HUES6 (cell line): ENCODE measurements at regions not wholly inside any gene's neighbourhood (a gene's known extent, or its start where the extent isn't known, plus 50 kb on each side); places are given as distances from the start of the nearest gene placed in this dataset.

Experiments
- H3K27ac ChIP-seq: 2 replicates; pipeline ENCODE4 v1.7.0; 2013; ENCODE audit warnings: low read depth, mild to moderate bottlenecking, low read length, inconsistent platforms
- H3K27me3 ChIP-seq: 2 replicates; pipeline ENCODE4 v1.6.1; 2013; ENCODE audit warnings: low read length; ENCODE audit not compliant: control insufficient read depth, insufficient read depth
- H3K36me3 ChIP-seq: 2 replicates; pipeline ENCODE4 v1.6.1; 2013; ENCODE audit warnings: low read length; ENCODE audit not compliant: control insufficient read depth, insufficient read depth
- H3K4me1 ChIP-seq: 2 replicates; pipeline ENCODE4 v1.6.1; 2013; ENCODE audit warnings: low read length; ENCODE audit not compliant: control insufficient read depth, insufficient read depth
- H3K4me3 ChIP-seq: 2 replicates; pipeline ENCODE4 v1.5.1; 2013; ENCODE audit warnings: low read depth, low read length
- H3K9ac ChIP-seq: one replicate; pipeline ENCODE4 v1.6.1; 2013; ENCODE audit warnings: mild to moderate bottlenecking, low read length
- H3K9me3 ChIP-seq: 2 replicates; pipeline ENCODE4 v1.6.1; 2013; ENCODE audit warnings: low read depth, low read length; ENCODE audit not compliant: control insufficient read depth, insufficient read depth

GRCh38 chr13:99617474-99618255, 116.4 kb downstream of the TM9SF2 start:
- Histone ChIP-seq H3K4me1 (peaks cover 12% of the 10 kb centered on the region), H3K27ac (no peak overlapping the region), H3K9me3 (no peaks in the 10 kb centered on the region), H3K27me3 (no peaks in the 10 kb centered on the region), H3K36me3 (no peaks in the 10 kb centered on the region), H3K9ac (no peak overlapping the region), H3K4me3 (no peak overlapping the region)

- no peak overlapping the region for H3K9ac ChIP-seq
These were observed 113.2 kb downstream of the TM9SF2 start for GRCh38 chr13:99614465-99614885.

More at GRCh38 chr13:99614465-99614885, 113.2 kb downstream of the TM9SF2 start:
- Histone ChIP-seq H3K27me3 (no peaks in the 10 kb centered on the region), H3K27ac (no peak overlapping the region), H3K9me3 (no peaks in the 10 kb centered on the region), H3K4me1 (peaks cover 23% of the 10 kb centered on the region), H3K4me3 (no peak overlapping the region), H3K36me3 (no peaks in the 10 kb centered on the region)
